Upper lobe of right lung (tissue), 1 donor: ENCODE measurements at regions not wholly inside any gene's neighbourhood (a gene's known extent, or its start where the extent isn't known, plus 50 kb on each side); places are given as distances from the start of the nearest gene placed in this dataset.

ENCODE experiments used
- ATAC-seq: fragments of 200-7000 bp; cut with Tn5 transposase; one replicate; pipeline ENCODE4 v1.9.1; 2020; ENCODE audit warnings: mild to moderate bottlenecking, moderate library complexity
- DNase-seq: peaks from one replicate; pipeline ENCODE4 v3.0.0-alpha.2; 2020
- H3K27ac ChIP-seq: fragments of 200-600 bp; one replicate; pipeline ENCODE4 v1.8.0; 2022
- H3K27me3 ChIP-seq: fragments of 200-600 bp; one replicate; pipeline ENCODE4 v1.8.0; 2022; ENCODE audit warnings: mild to moderate bottlenecking
- H3K36me3 ChIP-seq: fragments of 200-600 bp; one replicate; pipeline ENCODE4 v1.8.0; 2022
- H3K4me1 ChIP-seq: fragments of 200-600 bp; one replicate; pipeline ENCODE4 v1.8.0; 2022
- H3K4me3 ChIP-seq: fragments of 200-600 bp; one replicate; pipeline ENCODE4 v1.8.0; 2022; ENCODE audit warnings: mild to moderate bottlenecking
- H3K9me3 ChIP-seq: fragments of 200-600 bp; one replicate; pipeline ENCODE4 v1.8.0; 2022
- intact Hi-C: fragments of 100-400 bp; cut with DNase I; formaldehyde crosslinking; loops from one replicate; pipeline ENCODE4 v1.11.0; 2022
- TF ChIP-seq, protein P1 (sequence below): fragments of 200-600 bp; IDR thresholded peaks from one replicate; pipeline ENCODE4 v1.8.0; 2022; ENCODE audit warnings: antibody characterized with exemption
- donor health status: DM: no; HTN: yes; CAD: no; lungs with severe emphysema.

DNA sequence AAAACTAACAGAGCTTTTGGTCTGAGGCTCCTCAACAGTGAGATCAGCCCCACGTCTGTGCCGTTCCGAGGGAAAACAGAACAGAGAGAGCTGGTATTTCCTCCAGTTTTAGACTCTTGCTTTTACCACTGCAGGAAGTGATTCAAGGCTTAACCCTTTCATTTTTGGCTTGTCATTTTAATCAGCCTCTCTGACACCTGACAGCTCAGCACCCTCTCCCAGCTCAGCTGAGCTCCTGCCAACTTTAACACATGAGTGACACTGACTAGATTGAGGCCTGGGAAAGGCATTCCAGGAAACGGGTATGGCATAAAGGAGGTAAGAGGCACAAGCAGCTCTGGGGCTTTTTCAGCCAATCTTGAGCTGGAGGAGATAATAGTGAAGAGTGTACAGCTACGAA, 239.4 kb upstream of the SKOR2 start:
- Histone ChIP-seq H3K27ac (no peak overlapping the region), H3K4me1 (no peaks in the 10 kb centered on the region), H3K4me3 (no peak overlapping the region), H3K36me3 (no peaks in the 10 kb centered on the region), H3K27me3 (no peaks in the 10 kb centered on the region), H3K9me3 (no peaks in the 10 kb centered on the region)
- intact Hi-C loops = no loop called here
- no peak for DNase-seq
- no peak for ATAC-seq
- TF ChIP-seq, protein P1, sequence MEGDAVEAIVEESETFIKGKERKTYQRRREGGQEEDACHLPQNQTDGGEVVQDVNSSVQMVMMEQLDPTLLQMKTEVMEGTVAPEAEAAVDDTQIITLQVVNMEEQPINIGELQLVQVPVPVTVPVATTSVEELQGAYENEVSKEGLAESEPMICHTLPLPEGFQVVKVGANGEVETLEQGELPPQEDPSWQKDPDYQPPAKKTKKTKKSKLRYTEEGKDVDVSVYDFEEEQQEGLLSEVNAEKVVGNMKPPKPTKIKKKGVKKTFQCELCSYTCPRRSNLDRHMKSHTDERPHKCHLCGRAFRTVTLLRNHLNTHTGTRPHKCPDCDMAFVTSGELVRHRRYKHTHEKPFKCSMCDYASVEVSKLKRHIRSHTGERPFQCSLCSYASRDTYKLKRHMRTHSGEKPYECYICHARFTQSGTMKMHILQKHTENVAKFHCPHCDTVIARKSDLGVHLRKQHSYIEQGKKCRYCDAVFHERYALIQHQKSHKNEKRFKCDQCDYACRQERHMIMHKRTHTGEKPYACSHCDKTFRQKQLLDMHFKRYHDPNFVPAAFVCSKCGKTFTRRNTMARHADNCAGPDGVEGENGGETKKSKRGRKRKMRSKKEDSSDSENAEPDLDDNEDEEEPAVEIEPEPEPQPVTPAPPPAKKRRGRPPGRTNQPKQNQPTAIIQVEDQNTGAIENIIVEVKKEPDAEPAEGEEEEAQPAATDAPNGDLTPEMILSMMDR = no peak

DNA sequence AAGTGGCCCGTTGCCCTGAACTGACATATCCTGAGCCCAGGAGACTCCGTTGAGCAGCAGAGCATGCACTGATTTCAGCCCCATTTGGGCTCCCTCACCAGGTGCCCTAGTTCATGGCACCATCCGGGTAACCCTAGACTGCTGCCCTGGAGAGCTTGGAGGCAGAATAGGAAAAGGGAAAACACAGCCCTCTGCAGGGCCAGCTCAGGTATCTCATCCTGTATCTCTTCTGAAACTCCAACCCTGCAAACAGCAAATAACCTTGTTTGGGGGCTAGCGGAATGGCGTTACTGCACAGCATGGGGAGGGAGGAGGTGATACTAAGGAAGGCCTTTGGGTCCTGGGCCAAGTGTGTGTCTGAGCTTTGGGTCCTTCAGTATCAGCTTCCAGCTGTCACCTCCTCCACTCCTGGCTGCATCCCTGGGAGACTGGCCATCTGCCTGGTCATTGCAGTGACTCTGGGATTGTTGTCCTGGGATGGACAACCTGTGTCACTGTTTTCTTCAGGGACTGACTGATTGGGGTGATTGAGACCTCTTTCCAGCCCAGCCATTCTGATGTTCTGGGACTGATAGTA, 233.8 kb upstream of the SKOR2 start:
- H3K36me3 ChIP-seq = no peaks in the 10 kb centered on the region
- TF ChIP-seq, protein P1 = no peak
- intact Hi-C loops = no loop called here

DNA sequence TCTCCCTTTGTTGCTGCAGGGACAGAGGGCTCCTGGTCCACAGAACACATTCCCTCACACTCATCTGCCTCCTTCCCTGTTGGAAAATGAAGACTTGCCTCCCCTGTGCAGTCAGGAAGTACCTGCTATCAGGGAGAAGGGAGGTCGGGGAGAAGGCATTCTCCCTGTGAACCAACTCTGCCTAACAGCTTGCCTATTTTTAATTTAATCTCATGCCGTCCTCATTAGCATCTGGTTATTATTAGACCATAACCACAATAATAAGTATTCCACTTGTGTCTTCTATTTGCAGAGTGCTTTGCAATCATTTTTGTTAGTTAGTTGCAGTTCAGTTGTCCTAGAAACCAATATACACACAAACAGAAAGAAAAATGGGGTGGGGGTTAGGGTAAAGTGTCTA, 232.6 kb upstream of the SKOR2 start:
- no peak overlapping the region for H3K4me3 ChIP-seq

More for the DNA sequence above, 233.8 kb upstream of the SKOR2 start:
- Histone ChIP-seq H3K4me1 (no peaks in the 10 kb centered on the region), H3K27ac (no peak overlapping the region), H3K9me3 (no peaks in the 10 kb centered on the region), H3K27me3 (no peaks in the 10 kb centered on the region), H3K4me3 (no peak overlapping the region)
- ATAC-seq (no peak), DNase-seq (no peak)

DNA sequence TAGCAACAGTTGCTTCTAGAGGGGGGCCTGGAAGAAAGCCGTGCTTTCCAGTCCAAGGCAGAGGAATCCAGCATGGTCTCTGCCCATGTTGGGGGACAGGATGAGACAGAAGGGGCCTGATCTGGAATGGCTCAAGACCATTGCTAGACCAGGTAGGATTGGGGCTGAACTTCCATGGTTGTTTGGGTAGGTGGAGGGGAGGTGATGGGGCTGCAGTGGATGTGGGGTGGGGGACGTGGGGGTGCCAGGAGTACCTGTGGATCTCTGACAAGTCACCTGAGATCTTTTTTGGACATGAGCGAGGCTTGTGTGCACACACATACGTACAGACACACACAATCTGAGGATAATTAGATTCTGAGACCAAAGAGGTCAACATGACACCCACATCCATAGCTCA, 228.7 kb upstream of the SKOR2 start:
- intact Hi-C loops = no loop called here
- H3K4me1 ChIP-seq = no peaks in the 10 kb centered on the region
- no peak for DNase-seq
- no peaks in the 10 kb centered on the region for H3K36me3 ChIP-seq
- TF ChIP-seq, protein P1 = no peak
- ATAC-seq = no peak
- H3K27ac ChIP-seq = no peak overlapping the region
- H3K27me3 ChIP-seq = no peaks in the 10 kb centered on the region
- no peaks in the 10 kb centered on the region for H3K9me3 ChIP-seq
- H3K4me3 ChIP-seq = no peak overlapping the region

More for the DNA sequence above, 232.6 kb upstream of the SKOR2 start:
- Histone ChIP-seq H3K36me3 (no peaks in the 10 kb centered on the region), H3K27me3 (no peaks in the 10 kb centered on the region), H3K27ac (no peak overlapping the region), H3K4me1 (no peaks in the 10 kb centered on the region), H3K9me3 (no peaks in the 10 kb centered on the region)
- ATAC-seq (no peak), DNase-seq (no peak)
- TF ChIP-seq, protein P1 = no peak
- intact Hi-C loops = no loop called here

DNA sequence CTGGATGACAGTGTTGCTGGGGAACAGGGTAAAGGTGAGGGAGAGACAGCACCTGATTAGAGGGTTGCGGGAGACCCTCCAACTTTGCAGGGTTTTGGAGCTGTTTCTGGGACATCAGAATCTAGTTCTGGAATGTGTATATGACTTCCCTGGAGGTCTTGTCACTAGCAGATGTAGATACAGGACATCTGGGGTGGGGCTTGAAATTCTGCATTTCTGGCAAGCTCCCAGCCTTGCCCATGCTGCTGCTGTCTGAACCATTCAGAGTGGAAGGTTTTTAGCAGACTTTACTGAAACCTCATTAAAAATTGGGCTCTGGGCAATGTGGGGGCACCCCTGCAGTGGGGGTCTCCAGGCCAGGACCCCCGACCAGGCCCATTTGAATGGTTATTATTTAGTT, 220.3 kb upstream of the SKOR2 start:
- Histone ChIP-seq H3K27ac (no peak overlapping the region), H3K27me3 (no peaks in the 10 kb centered on the region), H3K9me3 (no peaks in the 10 kb centered on the region), H3K4me1 (no peaks in the 10 kb centered on the region), H3K36me3 (no peaks in the 10 kb centered on the region), H3K4me3 (no peak overlapping the region)
- TF ChIP-seq, protein P1 = no peak
- ATAC-seq (no peak), DNase-seq (no peak)
- intact Hi-C loops = no loop called here

DNA sequence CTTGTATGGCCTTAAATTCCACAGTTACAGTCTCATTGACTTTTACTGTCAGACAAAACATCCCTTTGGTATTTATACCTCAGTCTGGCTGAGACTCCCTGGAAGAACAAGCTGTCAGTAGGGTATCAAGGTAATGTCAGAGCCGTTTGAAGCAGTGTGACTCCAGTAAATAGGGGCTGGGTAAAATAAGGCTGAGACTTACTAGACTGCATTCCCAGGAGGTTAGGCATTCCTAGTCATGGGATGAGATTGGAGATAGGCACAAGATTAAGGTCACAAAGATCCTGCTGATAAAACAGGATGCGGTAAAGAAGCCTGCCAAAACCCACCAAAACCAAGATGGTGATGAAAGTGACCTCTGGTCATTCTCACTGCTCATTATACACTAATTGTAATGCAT, 219.5 kb upstream of the SKOR2 start:
- ATAC-seq (no peak), DNase-seq (no peak)
- no peaks in the 10 kb centered on the region for H3K4me1 ChIP-seq
- no peaks in the 10 kb centered on the region for H3K9me3 ChIP-seq
- no peaks in the 10 kb centered on the region for H3K36me3 ChIP-seq
- no peaks in the 10 kb centered on the region for H3K27me3 ChIP-seq
- intact Hi-C loops = no loop called here
- H3K4me3 ChIP-seq = no peak overlapping the region
- TF ChIP-seq, protein P1 = no peak
- no peak overlapping the region for H3K27ac ChIP-seq
